ENCODE measurements at regions not wholly inside any gene's neighbourhood (a gene's known extent, or its start where the extent isn't known, plus 50 kb on each side); places are given as distances from the start of the nearest gene placed in this dataset.

GRCh38 chr16:85288341-85288868 is 176.1 kb upstream of the CIBAR2 start:
- TF ChIP-seq CTCF (conservative IDR thresholded peaks at IDR 0.05) (no peak), ZFX (IDR thresholded peaks at IDR 0.05) (no peak)

All from C4-2B (cell line).